Thyroid gland (tissue), 4 donors: ENCODE measurements at regions not wholly inside any gene's neighbourhood (a gene's known extent, or its start where the extent isn't known, plus 50 kb on each side); places are given as distances from the start of the nearest gene placed in this dataset.

Source experiments
- CTCF ChIP-seq, 6 experiments: fragments of 200-600 bp in 3 of 6; fragments of 450-650 bp in 3 of 6; sonication (generic) in 3 of 6; IDR thresholded peaks; one replicate each; pipeline ENCODE4 v1.5.1; 2016 to 2019; ENCODE audit warnings: antibody characterized with exemption in 6 of 6, mild to moderate bottlenecking in 2 of 6, inconsistent platforms in 1 of 6, moderate library complexity in 1 of 6
- POLR2A ChIP-seq, 2 donors: fragments of 450-650 bp; IDR thresholded peaks; one replicate each; pipeline ENCODE4 v1.6.1; 2017; ENCODE audit warnings: antibody characterized with exemption in 2 of 2, mild to moderate bottlenecking in 2 of 2, moderate library complexity in 1 of 2

- TF ChIP-seq POLR2A (IDR thresholded peaks at IDR 0.05) = no peak
- TF ChIP-seq CTCF (IDR thresholded peaks at IDR 0.05) = no peak
Measured at GRCh38 chr18:27769152-27769551, 407.8 kb downstream of the CDH2 start.
